Endodermal cell (in vitro differentiated cells): ENCODE measurements at regions not wholly inside any gene's neighbourhood (a gene's known extent, or its start where the extent isn't known, plus 50 kb on each side); places are given as distances from the start of the nearest gene placed in this dataset.

Experiments used
- DNase-seq: peaks from one replicate; pipeline ENCODE4 v3.0.0-alpha.2; 2017
- H3K27ac ChIP-seq: 2 replicates; pipeline ENCODE4 v1.5.1; 2013; ENCODE audit warnings: mild to moderate bottlenecking, low read depth, low read length, moderate library complexity
- H3K27me3 ChIP-seq: 2 replicates; pipeline ENCODE4 v1.6.1; 2013; ENCODE audit warnings: mild to moderate bottlenecking, low read length, moderate library complexity; ENCODE audit not compliant: insufficient read depth, control insufficient read depth, poor library complexity, severe bottlenecking
- H3K36me3 ChIP-seq: 2 replicates; pipeline ENCODE4 v1.7.0; 2013; ENCODE audit warnings: mild to moderate bottlenecking, low read length, moderate library complexity; ENCODE audit not compliant: control insufficient read depth, insufficient read depth
- H3K4me1 ChIP-seq: one replicate; pipeline ENCODE4 v1.7.0; 2013; ENCODE audit warnings: low read length; ENCODE audit not compliant: control insufficient read depth, insufficient read depth
- H3K4me3 ChIP-seq: 2 replicates; pipeline ENCODE4 v1.5.1; 2013; ENCODE audit warnings: mild to moderate bottlenecking, low read length, moderate library complexity
- H3K9ac ChIP-seq: 2 replicates; pipeline ENCODE4 v1.6.1; 2013; ENCODE audit warnings: mild to moderate bottlenecking, low read length, moderate library complexity; ENCODE audit not compliant: poor library complexity, severe bottlenecking; ENCODE audit errors: extremely low read depth
- H3K9me3 ChIP-seq: 2 replicates; pipeline ENCODE4 v1.6.1; 2013; ENCODE audit warnings: mild to moderate bottlenecking, low read length, moderate library complexity; ENCODE audit not compliant: control insufficient read depth
- H3K27ac Mint-ChIP-seq: 2 replicates; pipeline ENCODE4 v1.8.0; 2020; ENCODE audit warnings: mixed read lengths
- H3K27me3 Mint-ChIP-seq: 2 replicates; pipeline ENCODE4 v1.8.0; 2021; ENCODE audit warnings: mild to moderate bottlenecking, mixed read lengths; ENCODE audit not compliant: insufficient read depth
- H3K36me3 Mint-ChIP-seq: 2 replicates; pipeline ENCODE4 v1.8.0; 2020; ENCODE audit warnings: low read depth, mixed read lengths
- H3K4me1 Mint-ChIP-seq: 2 replicates; pipeline ENCODE4 v1.8.0; 2020; ENCODE audit warnings: mixed read lengths
- H3K4me3 Mint-ChIP-seq: 2 replicates; pipeline ENCODE4 v1.8.0; 2020; ENCODE audit warnings: mild to moderate bottlenecking, moderate library complexity, mixed read lengths
- H3K9me3 Mint-ChIP-seq: 2 replicates; pipeline ENCODE4 v1.8.0; 2020; ENCODE audit warnings: mild to moderate bottlenecking, mixed read lengths
- CTCF ChIP-seq: fragments of 200-600 bp; sonication (generic); conservative IDR thresholded peaks from 2 replicates; pipeline ENCODE4 v1.5.0; 2021; ENCODE audit warnings: antibody characterized with exemption, mild to moderate bottlenecking
- WGBS, 2 experiments: methylation state at CpG; one replicate each; pipeline versions ENCODE4 v1.1.5 to v1.1.7; 2013; ENCODE audit warnings: missing lambda C conversion rate in 2 of 2, mixed read lengths in 1 of 2; ENCODE audit not compliant: insufficient coverage in 1 of 2, insufficient read length in 1 of 2; 5-methylcytosine and 5-hydroxymethylcytosine counted together

- H3K36me3 Mint-ChIP-seq: no peaks in the 10 kb centered on the region
- H3K9ac ChIP-seq: no peak overlapping the region
- no peaks in the 10 kb centered on the region for H3K9me3 Mint-ChIP-seq
These were observed 292.1 kb upstream of the RGS18 start for GRCh38 chr1:191866155-191866554.

GRCh38 chr1:191869790-191870312 lies 288.4 kb upstream of the RGS18 start:
- Mint-ChIP-seq H3K4me3 (no peak overlapping the region), H3K4me1 (no peaks in the 10 kb centered on the region), H3K27me3 (no peaks in the 10 kb centered on the region), H3K9me3 (no peaks in the 10 kb centered on the region), H3K27ac (no peak overlapping the region), H3K36me3 (no peaks in the 10 kb centered on the region)
- WGBS, 2 experiments: 88 to 94% methylated on average over 2 of the region's 3 CpGs
- H3K27ac ChIP-seq: no peak overlapping the region
- no peaks in the 10 kb centered on the region for H3K27me3 ChIP-seq
- no peak overlapping the region for H3K9ac ChIP-seq
- H3K36me3 ChIP-seq: no peaks in the 10 kb centered on the region
- no peak for DNase-seq
- peaks cover 9% of the 10 kb centered on the region for H3K9me3 ChIP-seq
- no peaks in the 10 kb centered on the region for H3K4me1 ChIP-seq
- no peak for TF ChIP-seq CTCF
- H3K4me3 ChIP-seq: no peak overlapping the region

More at GRCh38 chr1:191866155-191866554, 292.1 kb upstream of the RGS18 start:
- Histone ChIP-seq H3K36me3 (no peaks in the 10 kb centered on the region), H3K27me3 (no peaks in the 10 kb centered on the region), H3K4me3 (no peak overlapping the region), H3K27ac (no peak overlapping the region), H3K9me3 (no peaks in the 10 kb centered on the region), H3K4me1 (no peaks in the 10 kb centered on the region)
- WGBS, 2 experiments: 92% methylated on average over 2 of the region's 2 CpGs; no CpG with 5 or more reads in 1 of the 2 experiments
- no peak overlapping the region for H3K27ac Mint-ChIP-seq
- DNase-seq: no peak
- no peaks in the 10 kb centered on the region for H3K27me3 Mint-ChIP-seq
- TF ChIP-seq CTCF: no peak
- no peak overlapping the region for H3K4me3 Mint-ChIP-seq
- H3K4me1 Mint-ChIP-seq: no peaks in the 10 kb centered on the region

GRCh38 chr1:191870490-191870889 lies 287.8 kb upstream of the RGS18 start:
- H3K27me3 ChIP-seq: no peaks in the 10 kb centered on the region
- no peaks in the 10 kb centered on the region for H3K36me3 ChIP-seq
- no peak for TF ChIP-seq CTCF
- H3K27ac ChIP-seq: no peak overlapping the region
- Mint-ChIP-seq H3K9me3 (no peaks in the 10 kb centered on the region), H3K27me3 (no peaks in the 10 kb centered on the region), H3K27ac (no peak overlapping the region), H3K4me1 (peaks cover 3% of the 10 kb centered on the region), H3K4me3 (no peak overlapping the region), H3K36me3 (no peaks in the 10 kb centered on the region)
- no peaks in the 10 kb centered on the region for H3K4me1 ChIP-seq
- 95 to 100% methylated on average over 1 to 3 of the region's 3 CpGs for WGBS, 2 experiments
- DNase-seq: no peak
- peaks cover 9% of the 10 kb centered on the region for H3K9me3 ChIP-seq
- no peak overlapping the region for H3K4me3 ChIP-seq
- no peak overlapping the region for H3K9ac ChIP-seq
